Adrenal gland (tissue), 5 donors: ENCODE measurements at regions not wholly inside any gene's neighbourhood (a gene's known extent, or its start where the extent isn't known, plus 50 kb on each side); places are given as distances from the start of the nearest gene placed in this dataset.

ENCODE experiments used
- POLR2A ChIP-seq, 2 donors: fragments of 450-650 bp; IDR thresholded peaks; one replicate each; pipeline ENCODE4 v1.6.1; 2017; ENCODE audit warnings: antibody characterized with exemption in 2 of 2, mild to moderate bottlenecking in 2 of 2, moderate library complexity in 1 of 2
- TF ChIP-seq, protein P1 (sequence below), 6 experiments: fragments of 450-650 bp in 4 of 6; fragments of 200-600 bp in 2 of 6; sonication (generic) in 1 of 6; IDR thresholded peaks; 1 replicate in 5 of 6; 2 replicates in 1 of 6; pipeline versions ENCODE4 v1.5.1 to v1.8.0; 2016 to 2021; ENCODE audit warnings: antibody characterized with exemption in 6 of 6, mild to moderate bottlenecking in 2 of 6, moderate library complexity in 1 of 6
- donor health status: DM: no; HTN: no; CAD: no.

DNA sequence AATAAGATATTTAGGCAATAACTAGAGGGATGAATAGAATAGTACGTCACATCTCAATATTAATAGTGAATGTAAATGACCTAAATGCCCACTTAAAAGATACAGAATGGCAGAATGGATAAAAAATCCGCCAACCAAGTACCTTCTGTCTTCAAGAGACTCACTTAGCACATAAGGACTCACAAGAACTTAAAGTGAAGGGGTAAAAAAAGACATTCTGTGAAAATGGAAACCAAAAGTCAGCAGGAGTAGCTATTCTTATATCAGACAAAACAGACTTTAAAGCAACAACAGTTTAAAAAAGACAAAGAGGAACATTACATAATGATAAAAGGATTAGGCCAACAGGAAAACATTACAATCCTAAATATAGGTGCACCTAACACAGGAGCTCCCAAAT is 56.7 kb upstream of the DSC1 start:
- TF ChIP-seq, protein P1, sequence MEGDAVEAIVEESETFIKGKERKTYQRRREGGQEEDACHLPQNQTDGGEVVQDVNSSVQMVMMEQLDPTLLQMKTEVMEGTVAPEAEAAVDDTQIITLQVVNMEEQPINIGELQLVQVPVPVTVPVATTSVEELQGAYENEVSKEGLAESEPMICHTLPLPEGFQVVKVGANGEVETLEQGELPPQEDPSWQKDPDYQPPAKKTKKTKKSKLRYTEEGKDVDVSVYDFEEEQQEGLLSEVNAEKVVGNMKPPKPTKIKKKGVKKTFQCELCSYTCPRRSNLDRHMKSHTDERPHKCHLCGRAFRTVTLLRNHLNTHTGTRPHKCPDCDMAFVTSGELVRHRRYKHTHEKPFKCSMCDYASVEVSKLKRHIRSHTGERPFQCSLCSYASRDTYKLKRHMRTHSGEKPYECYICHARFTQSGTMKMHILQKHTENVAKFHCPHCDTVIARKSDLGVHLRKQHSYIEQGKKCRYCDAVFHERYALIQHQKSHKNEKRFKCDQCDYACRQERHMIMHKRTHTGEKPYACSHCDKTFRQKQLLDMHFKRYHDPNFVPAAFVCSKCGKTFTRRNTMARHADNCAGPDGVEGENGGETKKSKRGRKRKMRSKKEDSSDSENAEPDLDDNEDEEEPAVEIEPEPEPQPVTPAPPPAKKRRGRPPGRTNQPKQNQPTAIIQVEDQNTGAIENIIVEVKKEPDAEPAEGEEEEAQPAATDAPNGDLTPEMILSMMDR (IDR thresholded peaks at IDR 0.05), result no peak
- no peak for TF ChIP-seq POLR2A (IDR thresholded peaks at IDR 0.05)
